IMR-90 (cell line): ENCODE measurements at regions not wholly inside any gene's neighbourhood (a gene's known extent, or its start where the extent isn't known, plus 50 kb on each side); places are given as distances from the start of the nearest gene placed in this dataset.

Experiments
- ATAC-seq: fragments of 200-7000 bp; cut with Tn5 transposase; 2 replicates; pipeline ENCODE4 v1.9.1; 2020; ENCODE audit warnings: low read depth, mild to moderate bottlenecking, moderate library complexity
- BruUV-seq: library from RNA; stranded (reverse); fragments of 400-500 nt; replicated peaks from 2 replicates; lab custom pipeline; 2021; lab: Mats Ljungman, UMichigan
- CTCF ChIA-PET: fragments of 300-600 bp; formaldehyde crosslinking; extraction: SDS; loops from one replicate; lab custom pipeline; 2021; ENCODE audit warnings: antibody characterized with exemption; lab: Yijun Ruan, JAX
- POLR2A ChIA-PET: fragments of 300-600 bp; sonication (Branson Sonifier 250); formaldehyde crosslinking; loops from one replicate; lab custom pipeline; 2022; ENCODE audit warnings: antibody characterized with exemption; ENCODE audit not compliant: unreplicated experiment; lab: Charles Lee
- DNase-seq: peaks from one replicate; pipeline ENCODE4 v3.0.0; 2013
- H2AFZ ChIP-seq: replicated peaks from 2 replicates; pipeline ENCODE3; 2013; ENCODE audit warnings: low read length, mild to moderate bottlenecking; ENCODE audit not compliant: poor library complexity
- H2AK5ac ChIP-seq: 2 replicates; pipeline ENCODE4 v1.6.1; 2013; ENCODE audit warnings: low read depth, low read length, inconsistent platforms
- H2AK9ac ChIP-seq: replicated peaks from 2 replicates; pipeline ENCODE3; 2013; ENCODE audit warnings: mild to moderate bottlenecking, low read depth, low read length, moderate library complexity; ENCODE audit not compliant: poor library complexity
- H2BK120ac ChIP-seq: 2 replicates; pipeline ENCODE4 v1.6.1; 2013; ENCODE audit warnings: low read depth, low read length, inconsistent platforms
- H2BK15ac ChIP-seq: 3 replicates; pipeline ENCODE4 v1.6.1; 2013; ENCODE audit warnings: low read depth, low read length, inconsistent platforms
- H2BK20ac ChIP-seq: 2 replicates; pipeline ENCODE4 v1.6.1; 2013; ENCODE audit warnings: low read depth, mild to moderate bottlenecking, inconsistent platforms, low read length, moderate library complexity
- H2BK5ac ChIP-seq: 2 replicates; pipeline ENCODE4 v1.6.1; 2013; ENCODE audit warnings: mild to moderate bottlenecking, low read depth, low read length, inconsistent platforms; ENCODE audit not compliant: poor library complexity, severe bottlenecking
- H3K14ac ChIP-seq: replicated peaks from 2 replicates; pipeline ENCODE4 v1.6.1; 2013; ENCODE audit warnings: low read depth, low read length, inconsistent platforms
- H3K18ac ChIP-seq: 2 replicates; pipeline ENCODE4 v1.6.1; 2013; ENCODE audit warnings: low read depth, low read length, control low read depth
- H3K23ac ChIP-seq: 2 replicates; pipeline ENCODE4 v1.6.1; 2013; ENCODE audit warnings: low read depth, low read length, inconsistent platforms
- H3K27ac ChIP-seq: 2 replicates; pipeline ENCODE4 v1.5.1; 2013; ENCODE audit warnings: mild to moderate bottlenecking, control low read depth, low read length; ENCODE audit not compliant: insufficient read depth
- H3K27me3 ChIP-seq: 2 replicates; pipeline ENCODE4 v1.6.1; 2013; ENCODE audit warnings: low read length; ENCODE audit not compliant: control insufficient read depth, insufficient read depth
- H3K36me3 ChIP-seq: 2 replicates; pipeline ENCODE4 v1.6.1; 2013; ENCODE audit warnings: low read length, mixed read lengths; ENCODE audit not compliant: control insufficient read depth, insufficient read depth
- H3K4ac ChIP-seq: 2 replicates; pipeline ENCODE4 v1.6.1; 2013; ENCODE audit warnings: low read depth, low read length, inconsistent platforms
- H3K4me1 ChIP-seq: 2 replicates; pipeline ENCODE4 v1.6.1; 2013; ENCODE audit warnings: low read length, mixed read lengths; ENCODE audit not compliant: control insufficient read depth, insufficient read depth
- H3K4me2 ChIP-seq: 2 replicates; pipeline ENCODE4 v1.6.1; 2013; ENCODE audit warnings: low read depth, mild to moderate bottlenecking, control low read depth, low read length, moderate library complexity
- H3K4me3 ChIP-seq: 2 replicates; pipeline ENCODE4 v1.5.1; 2013; ENCODE audit warnings: low read depth, mild to moderate bottlenecking, control low read depth, low read length, moderate library complexity; ENCODE audit not compliant: insufficient read depth
- H3K56ac ChIP-seq: 2 replicates; pipeline ENCODE4 v1.6.1; 2013; ENCODE audit warnings: low read length, inconsistent platforms; ENCODE audit not compliant: insufficient read depth; ENCODE audit errors: extremely low read depth
- H3K79me1 ChIP-seq, 2 experiments: 2 replicates each; pipeline ENCODE4 v1.6.1; 2013; ENCODE audit warnings: low read length in 2 of 2, inconsistent platforms in 1 of 2, low read depth in 1 of 2
- H3K9ac ChIP-seq: 2 replicates; pipeline ENCODE4 v1.6.1; 2013; ENCODE audit warnings: low read depth, low read length, control low read depth
- H3K9me1 ChIP-seq: 2 replicates; pipeline ENCODE4 v1.6.1; 2013; ENCODE audit warnings: low read length, inconsistent platforms; ENCODE audit not compliant: insufficient read depth
- H3K9me3 ChIP-seq: 2 replicates; pipeline ENCODE4 v1.6.1; 2013; ENCODE audit warnings: low read length; ENCODE audit not compliant: control insufficient read depth, insufficient read depth
- H4K20me1 ChIP-seq: 2 replicates; pipeline ENCODE4 v1.6.1; 2013; ENCODE audit warnings: low read length, inconsistent platforms; ENCODE audit not compliant: insufficient read depth
- H4K5ac ChIP-seq: 2 replicates; pipeline ENCODE4 v1.6.1; 2013; ENCODE audit warnings: mild to moderate bottlenecking, low read depth, low read length, control low read depth
- H4K8ac ChIP-seq, 2 experiments: 2 replicates each; pipeline ENCODE4 v1.6.1; 2013; ENCODE audit warnings: low read depth in 2 of 2, low read length in 2 of 2, control low read depth in 1 of 2, inconsistent platforms in 1 of 2
- H4K91ac ChIP-seq: 2 replicates; pipeline ENCODE4 v1.6.1; 2013; ENCODE audit warnings: low read depth, low read length, inconsistent platforms; ENCODE audit not compliant: insufficient read depth
- BHLHE40 ChIP-seq: fragments of 150-350 bp; IDR thresholded peaks from 2 replicates; pipeline ENCODE4 v1.6.1; 2016; ENCODE audit warnings: mild to moderate bottlenecking, low read depth, low read length
- CEBPB ChIP-seq: IDR thresholded peaks from 2 replicates; pipeline ENCODE4 v1.6.1; 2012; ENCODE audit warnings: low read depth, low read length, improper control_type of control experiment
- CHD1 ChIP-seq: IDR thresholded peaks from 2 replicates; pipeline ENCODE4 v1.6.1; 2012; ENCODE audit warnings: low read depth, low read length, improper control_type of control experiment
- FOS ChIP-seq: fragments of 150-350 bp; IDR thresholded peaks from 2 replicates; pipeline ENCODE4 v1.6.1; 2016; ENCODE audit warnings: low read depth, low read length
- MAFK ChIP-seq: IDR thresholded peaks from 2 replicates; pipeline ENCODE4 v1.6.1; 2012; ENCODE audit warnings: low read depth, low read length, improper control_type of control experiment
- MAZ ChIP-seq: IDR thresholded peaks from 2 replicates; pipeline ENCODE4 v1.6.1; 2012; ENCODE audit warnings: low read depth, mild to moderate bottlenecking, low read length, improper control_type of control experiment, moderate library complexity, borderline replicate concordance
- MXI1 ChIP-seq: IDR thresholded peaks from 2 replicates; pipeline ENCODE4 v1.6.1; 2012; ENCODE audit warnings: low read depth, mild to moderate bottlenecking, low read length, moderate library complexity, borderline replicate concordance
- NFE2L2 ChIP-seq: fragments of 150-350 bp; IDR thresholded peaks from 2 replicates; pipeline ENCODE4 v1.6.1; 2016; ENCODE audit warnings: low read depth, mild to moderate bottlenecking, low read length
- POLR2A ChIP-seq: IDR thresholded peaks from 2 replicates; pipeline ENCODE4 v1.6.1; 2012; ENCODE audit warnings: mild to moderate bottlenecking, low read depth, low read length
- RAD21 ChIP-seq: IDR thresholded peaks from 2 replicates; pipeline ENCODE4 v1.6.1; 2012; ENCODE audit warnings: low read length, improper control_type of control experiment
- RCOR1 ChIP-seq: IDR thresholded peaks from 2 replicates; pipeline ENCODE4 v1.6.1; 2012; ENCODE audit warnings: mild to moderate bottlenecking, low read length, improper control_type of control experiment; ENCODE audit not compliant: insufficient replicate concordance
- RFX5 ChIP-seq: IDR thresholded peaks from 2 replicates; pipeline ENCODE4 v1.8.0; 2012; ENCODE audit warnings: low read depth, mild to moderate bottlenecking, low read length, moderate library complexity
- SMC3 ChIP-seq: fragments of 150-350 bp; IDR thresholded peaks from 2 replicates; pipeline ENCODE4 v1.6.1; 2016; ENCODE audit warnings: low read depth, mild to moderate bottlenecking, antibody characterized with exemption, low read length, moderate library complexity
- WGBS, 2 experiments: methylation state at CpG; one replicate each; pipeline versions ENCODE4 v1.1.5 to v1.1.7; 2013; ENCODE audit warnings: missing lambda C conversion rate in 2 of 2; ENCODE audit not compliant: insufficient read length in 1 of 2; ENCODE audit errors: extremely low coverage in 2 of 2; 5-methylcytosine and 5-hydroxymethylcytosine counted together
- dilution Hi-C: fragments of 300-500 bp; cut with HindIII; formaldehyde crosslinking; loops from one replicate; pipeline ENCODE4 v1.14.3; 2018; ENCODE audit warnings: low sequenced_read_pairs; ENCODE audit not compliant: unreplicated experiment
- in situ Hi-C: fragments of 300-500 bp; cut with MboI; formaldehyde crosslinking; loops from 3 replicates; pipeline ENCODE4 v1.14.3; 2019; ENCODE audit warnings: low sequenced_read_pairs, inconsistent platforms, mixed read lengths
- intact Hi-C: fragments of 100-400 bp; cut with micrococcal nuclease; formaldehyde crosslinking; loops from 2 replicates; pipeline ENCODE4 v1.10.0; 2022
- TF ChIP-seq, protein P1 (sequence below): fragments of 150-350 bp; IDR thresholded peaks from 2 replicates; pipeline ENCODE4 v1.6.1; 2016; ENCODE audit warnings: low read depth, mild to moderate bottlenecking, low read length, moderate library complexity, borderline replicate concordance
- TF ChIP-seq, protein P2 (sequence below): fragments of 150-350 bp; IDR thresholded peaks from 2 replicates; pipeline ENCODE4 v1.6.1; 2017; ENCODE audit warnings: mild to moderate bottlenecking, antibody characterized with exemption, low read length, low read depth

DNA sequence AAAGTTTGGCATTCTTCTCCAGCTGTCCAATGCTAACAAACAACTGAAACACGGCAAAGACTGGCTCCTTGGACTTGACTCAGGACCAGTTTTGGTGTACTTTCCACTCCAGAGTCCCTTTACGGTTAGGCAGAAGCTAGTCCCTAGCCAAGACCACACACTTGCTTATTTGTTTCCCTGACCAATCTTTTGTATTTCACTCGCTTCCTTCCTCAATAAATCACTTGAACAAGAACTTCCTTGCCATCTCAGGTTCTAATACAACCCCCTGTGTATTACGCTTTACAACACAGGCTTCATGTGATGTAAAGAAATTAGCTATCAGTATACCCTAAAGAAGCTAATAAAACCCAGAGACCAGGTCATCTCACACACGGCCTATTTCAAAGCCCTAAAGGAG, 947.5 kb upstream of the CTNND2 start:
- Histone ChIP-seq H3K4me3 (no peak overlapping the region), H2AK9ac (no peak overlapping the region), H3K36me3 (no peaks in the 10 kb centered on the region), H3K56ac (no peak overlapping the region), H3K4ac (no peak overlapping the region), H2BK20ac (no peak overlapping the region), H3K23ac (no peak overlapping the region), H4K91ac (no peak overlapping the region), H3K18ac (no peak overlapping the region), H3K9me3 (no peaks in the 10 kb centered on the region; the same call in 1 of the 2 replicates), H3K27me3 (no peaks in the 10 kb centered on the region), H2BK120ac (no peak overlapping the region), H3K4me1 (no peaks in the 10 kb centered on the region), H3K9me1 (no peaks in the 10 kb centered on the region), H2BK15ac (no peak overlapping the region), H2AK5ac (no peak overlapping the region), H2BK5ac (no peak overlapping the region), H3K4me2 (no peak overlapping the region), H3K27ac (no peak overlapping the region), H3K14ac (no peak overlapping the region), H4K5ac (no peak overlapping the region), H2AFZ (no peak overlapping the region), H4K8ac (no peak overlapping the region), H3K9ac (no peak overlapping the region), H4K20me1 (no peaks in the 10 kb centered on the region), H3K79me1 (no peaks in the 10 kb centered on the region)
- WGBS, 2 experiments, result no CpG with 5 or more reads among the region's 5 CpGs
- POLR2A ChIA-PET, result no interaction called here
- dilution Hi-C loops, result no loop called here
- in situ Hi-C loops, result no loop called here
- intact Hi-C loops, result loop anchor here (10.0 kb wide), 1 partner anchor 557 kb away; no protein-coding TSS in a partner anchor
- TF ChIP-seq BHLHE40 (no peak), NFE2L2 (no peak), RCOR1 (no peak), CHD1 (no peak), POLR2A (no peak), MAZ (no peak), MXI1 (no peak), RFX5 (no peak), SMC3 (no peak), MAFK (no peak), RAD21 (no peak), FOS (no peak), CEBPB (no peak)
- TF ChIP-seq, protein P1, sequence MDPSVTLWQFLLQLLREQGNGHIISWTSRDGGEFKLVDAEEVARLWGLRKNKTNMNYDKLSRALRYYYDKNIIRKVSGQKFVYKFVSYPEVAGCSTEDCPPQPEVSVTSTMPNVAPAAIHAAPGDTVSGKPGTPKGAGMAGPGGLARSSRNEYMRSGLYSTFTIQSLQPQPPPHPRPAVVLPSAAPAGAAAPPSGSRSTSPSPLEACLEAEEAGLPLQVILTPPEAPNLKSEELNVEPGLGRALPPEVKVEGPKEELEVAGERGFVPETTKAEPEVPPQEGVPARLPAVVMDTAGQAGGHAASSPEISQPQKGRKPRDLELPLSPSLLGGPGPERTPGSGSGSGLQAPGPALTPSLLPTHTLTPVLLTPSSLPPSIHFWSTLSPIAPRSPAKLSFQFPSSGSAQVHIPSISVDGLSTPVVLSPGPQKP, result no peak
- TF ChIP-seq, protein P2, sequence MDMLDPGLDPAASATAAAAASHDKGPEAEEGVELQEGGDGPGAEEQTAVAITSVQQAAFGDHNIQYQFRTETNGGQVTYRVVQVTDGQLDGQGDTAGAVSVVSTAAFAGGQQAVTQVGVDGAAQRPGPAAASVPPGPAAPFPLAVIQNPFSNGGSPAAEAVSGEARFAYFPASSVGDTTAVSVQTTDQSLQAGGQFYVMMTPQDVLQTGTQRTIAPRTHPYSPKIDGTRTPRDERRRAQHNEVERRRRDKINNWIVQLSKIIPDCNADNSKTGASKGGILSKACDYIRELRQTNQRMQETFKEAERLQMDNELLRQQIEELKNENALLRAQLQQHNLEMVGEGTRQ, result no peak
- ATAC-seq (no peak), DNase-seq (no peak)
- no TSS peak for BruUV-seq
- CTCF ChIA-PET, result no interaction called here
